PC-9 (cell line): ENCODE measurements at regions not wholly inside any gene's neighbourhood (a gene's known extent, or its start where the extent isn't known, plus 50 kb on each side); places are given as distances from the start of the nearest gene placed in this dataset.
"Not testable (repeated sequence)": the region's sequence is repeated elsewhere in the genome, so short reads cannot be mapped to it uniquely, and the experiment has no call there.

Experiments
- BruUV-seq: library from RNA; stranded (reverse); fragments of 400-500 nt; replicated peaks from 2 replicates; lab custom pipeline; 2021; lab: Mats Ljungman, UMichigan
- CTCF ChIA-PET: fragments of 300-600 bp; sonication (Branson Sonifier 250); formaldehyde crosslinking; loops from one replicate; lab custom pipeline; 2022; ENCODE audit warnings: antibody characterized with exemption; lab: Charles Lee
- POLR2A ChIA-PET: fragments of 300-600 bp; sonication (Branson Sonifier 250); formaldehyde crosslinking; loops from one replicate; lab custom pipeline; 2022; ENCODE audit warnings: antibody characterized with exemption; ENCODE audit not compliant: unreplicated experiment; lab: Charles Lee
- DNase-seq, 2 experiments: peaks; one replicate each; pipeline versions ENCODE4 v3.0.0 to v3.0.0-alpha.2; 2015 to 2022; ENCODE audit warnings: mixed read lengths in 1 of 2
- H2AFZ ChIP-seq: fragments of 200-600 bp; sonication (generic); 2 replicates; pipeline ENCODE4 v1.8.1; 2017; ENCODE audit warnings: antibody characterized with exemption
- H3F3A ChIP-seq: fragments of 200-600 bp; sonication (generic); 2 replicates; pipeline ENCODE4 v1.8.1; 2017; ENCODE audit warnings: antibody characterized with exemption, mild to moderate bottlenecking, low read depth; ENCODE audit not compliant: insufficient read depth
- H3K27ac ChIP-seq: fragments of 200-600 bp; sonication (generic); 2 replicates; pipeline ENCODE4 v1.6.1; 2016; ENCODE audit warnings: mixed run types
- H3K27me3 ChIP-seq: fragments of 200-600 bp; sonication (generic); 2 replicates; pipeline ENCODE4 v1.6.1; 2016; ENCODE audit warnings: low read depth, mixed run types; ENCODE audit not compliant: insufficient read depth
- H3K36me3 ChIP-seq: fragments of 200-600 bp; sonication (generic); 2 replicates; pipeline ENCODE4 v1.6.1; 2016; ENCODE audit warnings: low read depth, mixed run types
- H3K4me1 ChIP-seq: fragments of 200-600 bp; sonication (generic); replicated peaks from 2 replicates; pipeline ENCODE4 v1.6.1; 2016; ENCODE audit warnings: mixed run types; ENCODE audit not compliant: insufficient read depth
- H3K4me2 ChIP-seq: fragments of 200-600 bp; sonication (generic); 2 replicates; pipeline ENCODE4 v1.6.1; 2017; ENCODE audit warnings: mixed run types
- H3K4me3 ChIP-seq: fragments of 200-600 bp; sonication (generic); 2 replicates; pipeline ENCODE4 v1.6.1; 2016; ENCODE audit warnings: mixed run types
- H3K79me2 ChIP-seq: fragments of 200-600 bp; sonication (generic); 2 replicates; pipeline ENCODE4 v1.6.1; 2017; ENCODE audit warnings: low read depth, mixed run types
- H3K9me2 ChIP-seq: fragments of 200-600 bp; sonication (generic); 2 replicates; pipeline ENCODE4 v1.8.1; 2017; ENCODE audit warnings: mild to moderate bottlenecking; ENCODE audit not compliant: insufficient read depth
- H3K9me3 ChIP-seq: fragments of 200-600 bp; sonication (generic); 2 replicates; pipeline ENCODE4 v1.8.1; 2016; ENCODE audit warnings: low read depth; ENCODE audit not compliant: insufficient read depth
- H4K20me1 ChIP-seq: fragments of 200-600 bp; sonication (generic); 2 replicates; pipeline ENCODE4 v1.8.1; 2017; ENCODE audit not compliant: insufficient read depth
- EZH2 ChIP-seq: fragments of 200-600 bp; sonication (generic); IDR thresholded peaks from 2 replicates; pipeline ENCODE4 v1.8.0; 2017; ENCODE audit warnings: antibody characterized with exemption, low read depth
- intact Hi-C: fragments of 100-400 bp; cut with micrococcal nuclease; formaldehyde crosslinking; loops from one replicate; pipeline ENCODE4 v1.10.0; 2022; ENCODE audit not compliant: unreplicated experiment
- TF ChIP-seq, protein P1 (sequence below): fragments of 200-600 bp; sonication (generic); conservative IDR thresholded peaks from 2 replicates; pipeline ENCODE4 v1.6.1; 2017; ENCODE audit warnings: mixed run types, antibody characterized with exemption, mild to moderate bottlenecking, moderate library complexity

DNA sequence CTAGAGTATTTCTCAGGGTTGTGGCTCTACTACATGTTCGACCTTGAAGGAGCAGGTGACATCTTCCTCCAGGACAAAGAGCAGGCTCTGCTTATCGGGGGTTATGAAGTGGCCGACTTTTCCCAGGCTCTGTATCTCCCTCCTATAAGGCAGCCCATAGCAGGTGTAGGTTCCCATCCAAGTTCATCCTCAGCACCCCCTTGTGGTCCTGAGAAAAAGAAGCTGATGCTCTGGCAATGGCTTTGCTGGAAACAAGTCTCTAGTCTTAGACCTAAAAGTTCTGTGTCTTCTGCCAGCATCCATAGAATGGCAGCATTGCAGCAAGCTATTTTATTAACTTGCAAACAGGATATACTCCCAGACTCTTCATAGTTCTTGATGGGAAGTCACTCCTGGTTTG is 836.6 kb upstream of the PRKX start:
- no peak for DNase-seq
- Histone ChIP-seq H3K9me2 (no peaks in the 10 kb centered on the region), H3K9me3 (no peaks in the 10 kb centered on the region), H3K79me2 (no peaks in the 10 kb centered on the region), H3K36me3 (no peaks in the 10 kb centered on the region), H3K4me1 (no peaks in the 10 kb centered on the region; the same call in 1 of the 2 replicates), H3K4me2 (no peak overlapping the region), H3K4me3 (no peak overlapping the region), H3K27ac (no peak overlapping the region), H2AFZ (no peak overlapping the region), H3K27me3 (no peaks in the 10 kb centered on the region), H4K20me1 (no peaks in the 10 kb centered on the region), H3F3A (no peaks in the 10 kb centered on the region)
- TF ChIP-seq, protein P1, sequence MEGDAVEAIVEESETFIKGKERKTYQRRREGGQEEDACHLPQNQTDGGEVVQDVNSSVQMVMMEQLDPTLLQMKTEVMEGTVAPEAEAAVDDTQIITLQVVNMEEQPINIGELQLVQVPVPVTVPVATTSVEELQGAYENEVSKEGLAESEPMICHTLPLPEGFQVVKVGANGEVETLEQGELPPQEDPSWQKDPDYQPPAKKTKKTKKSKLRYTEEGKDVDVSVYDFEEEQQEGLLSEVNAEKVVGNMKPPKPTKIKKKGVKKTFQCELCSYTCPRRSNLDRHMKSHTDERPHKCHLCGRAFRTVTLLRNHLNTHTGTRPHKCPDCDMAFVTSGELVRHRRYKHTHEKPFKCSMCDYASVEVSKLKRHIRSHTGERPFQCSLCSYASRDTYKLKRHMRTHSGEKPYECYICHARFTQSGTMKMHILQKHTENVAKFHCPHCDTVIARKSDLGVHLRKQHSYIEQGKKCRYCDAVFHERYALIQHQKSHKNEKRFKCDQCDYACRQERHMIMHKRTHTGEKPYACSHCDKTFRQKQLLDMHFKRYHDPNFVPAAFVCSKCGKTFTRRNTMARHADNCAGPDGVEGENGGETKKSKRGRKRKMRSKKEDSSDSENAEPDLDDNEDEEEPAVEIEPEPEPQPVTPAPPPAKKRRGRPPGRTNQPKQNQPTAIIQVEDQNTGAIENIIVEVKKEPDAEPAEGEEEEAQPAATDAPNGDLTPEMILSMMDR = peak; percentile 39
- no peak for TF ChIP-seq EZH2
- CTCF ChIA-PET = no interaction called here
- intact Hi-C loops = no loop called here
- BruUV-seq = no TSS peak
- POLR2A ChIA-PET = no interaction called here

DNA sequence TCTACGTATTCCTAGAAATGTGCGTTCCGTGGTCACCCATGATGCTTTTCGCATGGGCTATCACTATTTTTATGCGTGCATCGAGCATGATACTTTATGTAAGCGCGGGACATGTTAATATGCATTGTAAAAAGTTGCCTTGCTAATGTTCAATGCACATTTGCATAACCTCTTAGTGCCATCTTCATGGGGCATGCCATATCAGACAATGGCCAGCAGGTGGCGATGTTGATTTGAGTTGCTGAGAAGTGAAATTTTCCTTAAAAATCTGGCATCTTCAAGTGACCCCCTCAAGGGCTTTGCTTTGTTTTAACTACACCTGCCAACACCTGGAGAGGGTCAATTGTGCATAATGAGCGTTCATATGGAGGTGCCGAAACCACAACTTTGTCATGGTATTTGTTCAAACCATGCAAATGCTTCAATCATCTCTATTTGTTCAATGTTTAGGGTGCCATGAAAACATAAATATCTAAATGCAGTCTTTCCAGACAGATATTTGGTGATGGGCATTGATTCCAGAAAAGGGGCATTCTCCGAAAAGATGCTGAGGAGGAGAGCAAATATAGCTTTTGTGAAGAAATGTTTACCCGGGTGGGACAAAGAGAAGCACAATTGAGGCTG is 833.9 kb upstream of the PRKX start:
- no peak overlapping the region for H2AFZ ChIP-seq
- POLR2A ChIA-PET = no interaction called here
- no peaks in the 10 kb centered on the region for H3K9me3 ChIP-seq
- H3K27me3 ChIP-seq = no peaks in the 10 kb centered on the region
- no peak overlapping the region for H3K27ac ChIP-seq
- no peaks in the 10 kb centered on the region for H3F3A ChIP-seq
- H3K4me2 ChIP-seq = no peak overlapping the region
- TF ChIP-seq, protein P1 = peak; percentile 95
- TF ChIP-seq EZH2 = no peak
- H3K36me3 ChIP-seq = no peaks in the 10 kb centered on the region
- no peak overlapping the region for H3K4me3 ChIP-seq
- H3K79me2 ChIP-seq = no peaks in the 10 kb centered on the region
- intact Hi-C loops = loop anchor here (2.0 to 5.0 kb wide), 3 partner anchors 279 to 565 kb away; no protein-coding TSS in a partner anchor
- peak in 1 of 2 experiments; percentile 35 for DNase-seq
- no peaks in the 10 kb centered on the region for H3K9me2 ChIP-seq
- no peaks in the 10 kb centered on the region; the same call in 1 of the 2 replicates for H3K4me1 ChIP-seq
- BruUV-seq = no TSS peak
- CTCF ChIA-PET = no interaction called here
- no peaks in the 10 kb centered on the region for H4K20me1 ChIP-seq

GRCh38 chrX:4546178-4546577 is 832.7 kb upstream of the PRKX start:
- H3K79me2 ChIP-seq, POLR2A ChIA-PET, H3F3A ChIP-seq, H3K4me1 ChIP-seq, H3K27ac ChIP-seq, H3K4me3 ChIP-seq, H2AFZ ChIP-seq, H3K27me3 ChIP-seq, CTCF ChIA-PET, H3K9me3 ChIP-seq, H3K36me3 ChIP-seq, DNase-seq, H4K20me1 ChIP-seq, H3K9me2 ChIP-seq, BruUV-seq, H3K4me2 ChIP-seq: not testable (repeated sequence)
- intact Hi-C loops = loop anchor here (2.0 to 5.0 kb wide), 3 partner anchors 277 to 567 kb away; no protein-coding TSS in a partner anchor

DNA sequence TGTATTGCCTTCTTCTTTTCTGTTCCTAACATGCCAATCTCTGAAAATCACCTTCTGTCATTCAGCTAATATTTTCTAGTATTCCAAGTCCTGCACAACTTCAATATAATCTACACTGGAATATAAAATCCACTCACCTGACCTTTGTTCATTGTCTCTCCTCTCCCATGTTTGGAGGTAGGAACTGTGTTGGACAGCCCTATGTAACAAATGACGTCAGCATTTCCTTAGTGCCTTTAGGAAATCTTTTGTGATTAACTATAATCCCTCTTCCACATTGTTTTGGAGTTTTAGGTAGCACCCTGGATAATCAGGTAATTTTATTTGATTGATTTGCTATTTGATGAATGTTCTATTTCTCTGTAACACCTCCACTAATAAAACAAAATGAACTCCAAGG is 814.8 kb upstream of the PRKX start:
- CTCF ChIA-PET = no interaction called here
- TF ChIP-seq, protein P1 = no peak
- TF ChIP-seq EZH2 = no peak
- intact Hi-C loops = no loop called here

More for the DNA sequence above, 814.8 kb upstream of the PRKX start:
- Histone ChIP-seq H3K9me3 (no peaks in the 10 kb centered on the region), H3F3A (no peaks in the 10 kb centered on the region), H2AFZ (no peak overlapping the region), H3K27ac (no peak overlapping the region), H4K20me1 (no peaks in the 10 kb centered on the region), H3K4me1 (no peaks in the 10 kb centered on the region), H3K9me2 (no peaks in the 10 kb centered on the region), H3K4me2 (no peak overlapping the region), H3K27me3 (no peaks in the 10 kb centered on the region), H3K79me2 (no peaks in the 10 kb centered on the region), H3K4me3 (no peak overlapping the region), H3K36me3 (no peaks in the 10 kb centered on the region)
- DNase-seq = no peak
- BruUV-seq = no TSS peak
- POLR2A ChIA-PET = no interaction called here
